PC-3 (cell line): ENCODE measurements at regions not wholly inside any gene's neighbourhood (a gene's known extent, or its start where the extent isn't known, plus 50 kb on each side); places are given as distances from the start of the nearest gene placed in this dataset.

Source experiments
- ATAC-seq: fragments of 200-7000 bp; cut with Tn5 transposase; 2 replicates; pipeline ENCODE4 v1.9.1; 2020; ENCODE audit warnings: mild to moderate bottlenecking, moderate library complexity
- BruUV-seq: library from RNA; stranded (reverse); fragments of 400-500 nt; replicated peaks from 2 replicates; lab custom pipeline; 2021; lab: Mats Ljungman, UMichigan
- CTCF ChIA-PET: fragments of 300-600 bp; sonication (Branson Sonifier 250); formaldehyde crosslinking; loops from one replicate; lab custom pipeline; 2022; ENCODE audit warnings: antibody characterized with exemption; lab: Charles Lee
- POLR2A ChIA-PET: fragments of 300-600 bp; sonication (Branson Sonifier 250); formaldehyde crosslinking; loops from one replicate; lab custom pipeline; 2022; ENCODE audit warnings: antibody characterized with exemption; ENCODE audit not compliant: unreplicated experiment; lab: Charles Lee
- DNase-seq: peaks from one replicate; pipeline ENCODE4 v3.0.0-alpha.2; 2015
- H2AFZ ChIP-seq: fragments of 300-600 bp; sonication (generic); 2 replicates; pipeline ENCODE4 v1.6.0; 2016; ENCODE audit warnings: antibody characterized with exemption, low read length
- H3F3A ChIP-seq: fragments of 300-600 bp; sonication (generic); one replicate; pipeline ENCODE4 v1.6.0; 2017; ENCODE audit warnings: antibody characterized with exemption, low read length, control low read depth, mild to moderate bottlenecking; ENCODE audit not compliant: unreplicated experiment
- H3K27ac ChIP-seq: fragments of 300-600 bp; sonication (generic); 2 replicates; pipeline ENCODE4 v1.5.1; 2016; ENCODE audit warnings: mild to moderate bottlenecking, low read length
- H3K27me3 ChIP-seq: fragments of 300-600 bp; sonication (generic); 2 replicates; pipeline ENCODE4 v1.6.1; 2016; ENCODE audit warnings: low read length, mixed read lengths
- H3K36me3 ChIP-seq: fragments of 300-600 bp; sonication (generic); 2 replicates; pipeline ENCODE4 v1.6.1; 2016; ENCODE audit warnings: low read depth, mixed run types, low read length, mixed read lengths
- H3K4me1 ChIP-seq: fragments of 300-600 bp; sonication (generic); 2 replicates; pipeline ENCODE4 v1.5.1; 2016; ENCODE audit warnings: low read length; ENCODE audit not compliant: insufficient read depth
- H3K4me2 ChIP-seq: fragments of 300-600 bp; sonication (generic); 2 replicates; pipeline ENCODE4 v1.6.0; 2016; ENCODE audit warnings: low read length
- H3K4me3 ChIP-seq: fragments of 300-600 bp; sonication (generic); 2 replicates; pipeline ENCODE4 v1.5.1; 2016; ENCODE audit warnings: mild to moderate bottlenecking, low read length, mixed read lengths
- H3K79me2 ChIP-seq: fragments of 300-600 bp; sonication (generic); 2 replicates; pipeline ENCODE4 v1.6.1; 2017; ENCODE audit warnings: low read length, mixed read lengths
- H3K9ac ChIP-seq: fragments of 300-600 bp; sonication (generic); 2 replicates; pipeline ENCODE4 v1.6.0; 2016; ENCODE audit warnings: mild to moderate bottlenecking, low read length
- H3K9me2 ChIP-seq: fragments of 300-600 bp; sonication (generic); replicated peaks from 2 replicates; pipeline ENCODE4 v1.6.1; 2016; ENCODE audit warnings: mixed run types, low read length, mixed read lengths
- H3K9me3 ChIP-seq: fragments of 300-600 bp; sonication (generic); 2 replicates; pipeline ENCODE4 v1.6.1; 2016; ENCODE audit warnings: low read length, mixed read lengths
- H4K20me1 ChIP-seq: fragments of 300-600 bp; sonication (generic); 2 replicates; pipeline ENCODE4 v1.6.1; 2016; ENCODE audit warnings: low read length, mixed read lengths
- CTCF ChIP-seq: fragments of 300-600 bp; sonication (generic); conservative IDR thresholded peaks from 2 replicates; pipeline ENCODE4 v1.5.1; 2017; ENCODE audit warnings: antibody characterized with exemption, low read depth, mild to moderate bottlenecking, low read length
- EZH2 ChIP-seq: fragments of 300-600 bp; sonication (generic); IDR thresholded peaks from one replicate; pipeline ENCODE4 v1.6.1; 2017; ENCODE audit warnings: antibody characterized with exemption, mild to moderate bottlenecking, low read length; ENCODE audit not compliant: unreplicated experiment
- EZH2phosphoT487 ChIP-seq: fragments of 300-600 bp; sonication (generic); IDR thresholded peaks from 2 replicates; pipeline ENCODE4 v1.6.1; 2018; ENCODE audit warnings: mild to moderate bottlenecking, antibody characterized with exemption, low read length, borderline replicate concordance
- intact Hi-C: fragments of 100-400 bp; cut with micrococcal nuclease; formaldehyde crosslinking; loops from 2 replicates; pipeline ENCODE4 v1.9.0; 2023

GRCh38 chr15:34657469-34658127, 74.1 kb upstream of the GOLGA8B start:
- no peak overlapping the region for H3K9ac ChIP-seq
- POLR2A ChIA-PET: no interaction called here
- H3K79me2 ChIP-seq: no peaks in the 10 kb centered on the region
- no peaks in the 10 kb centered on the region for H3K9me3 ChIP-seq
- no peaks in the 10 kb centered on the region for H3F3A ChIP-seq
- H3K36me3 ChIP-seq: no peaks in the 10 kb centered on the region
- H3K4me1 ChIP-seq: no peaks in the 10 kb centered on the region
- H3K9me2 ChIP-seq: no peaks in the 10 kb centered on the region
- TF ChIP-seq CTCF (no peak), EZH2phosphoT487 (no peak), EZH2 (no peak)
- ATAC-seq (no peak), DNase-seq (no peak)
- no peak overlapping the region for H3K27ac ChIP-seq
- CTCF ChIA-PET: no interaction called here
- no peak overlapping the region for H3K4me3 ChIP-seq
- BruUV-seq: no TSS peak
- H3K4me2 ChIP-seq: no peak overlapping the region
- intact Hi-C loops: no loop called here
- H2AFZ ChIP-seq: no peak overlapping the region
- peaks cover 11% of the 10 kb centered on the region; the same call in 1 of the 2 replicates for H3K27me3 ChIP-seq
- H4K20me1 ChIP-seq: no peaks in the 10 kb centered on the region

- Histone ChIP-seq H3K79me2 (no peaks in the 10 kb centered on the region), H3K9ac (no peak overlapping the region), H3K4me3 (no peak overlapping the region), H3K9me2 (no peaks in the 10 kb centered on the region), H3K36me3 (no peaks in the 10 kb centered on the region), H3K27me3 (peaks cover 11% of the 10 kb centered on the region; the same call in 1 of the 2 replicates), H3K27ac (no peak overlapping the region), H2AFZ (no peak overlapping the region), H3K4me1 (no peaks in the 10 kb centered on the region), H3F3A (no peaks in the 10 kb centered on the region), H3K4me2 (no peak overlapping the region), H4K20me1 (no peaks in the 10 kb centered on the region), H3K9me3 (no peaks in the 10 kb centered on the region)
- intact Hi-C loops: no loop called here
- TF ChIP-seq EZH2: no peak
- TF ChIP-seq CTCF: no peak
- TF ChIP-seq EZH2phosphoT487: no peak
- ChIA-PET CTCF (no interaction called here), POLR2A (no interaction called here)
- BruUV-seq: no TSS peak
- DNase-seq: no peak
- no peak for ATAC-seq
Measured at GRCh38 chr15:34656005-34656796, 72.8 kb upstream of the GOLGA8B start.

GRCh38 chr15:34655326-34655725, 71.9 kb upstream of the GOLGA8B start:
- intact Hi-C loops: no loop called here
- POLR2A ChIA-PET: no interaction called here

More at GRCh38 chr15:34655326-34655725, 71.9 kb upstream of the GOLGA8B start:
- Histone ChIP-seq H3K4me3 (no peak overlapping the region), H3K9ac (no peak overlapping the region), H3K9me3 (no peaks in the 10 kb centered on the region), H3K4me1 (no peaks in the 10 kb centered on the region), H3K4me2 (no peak overlapping the region), H4K20me1 (no peaks in the 10 kb centered on the region), H3K79me2 (no peaks in the 10 kb centered on the region), H2AFZ (no peak overlapping the region), H3K9me2 (no peaks in the 10 kb centered on the region), H3K36me3 (no peaks in the 10 kb centered on the region), H3K27ac (no peak overlapping the region), H3F3A (no peaks in the 10 kb centered on the region), H3K27me3 (peaks cover 7% of the 10 kb centered on the region; the same call in 1 of the 2 replicates)
- BruUV-seq: no TSS peak
- no peak for DNase-seq
- TF ChIP-seq EZH2phosphoT487 (no peak), CTCF (no peak), EZH2 (no peak)
- CTCF ChIA-PET: no interaction called here
- ATAC-seq: no peak
